ENCODE measurements at regions not wholly inside any gene's neighbourhood (a gene's known extent, or its start where the extent isn't known, plus 50 kb on each side); places are given as distances from the start of the nearest gene placed in this dataset.
A peak's percentile ranks its signal among the peaks of the same experiment; 100 is the strongest.

GRCh38 chr20:10789386-10789785, 115.6 kb upstream of the JAG1 start:
- Histone ChIP-seq H3K9me2 (ENCODE audit: insufficient read depth) (no peaks in the 10 kb centered on the region), H3K4me1 (ENCODE audit: control insufficient read depth in 1 of 2, insufficient read depth in 2 of 2, low read length in 2 of 2) (peaks cover 0 to under 1% of the 10 kb centered on the region in 2 experiments; a peak in 1 of 4 replicates), H3K9ac (ENCODE audit: low read length) (no peak overlapping the region), H3K27me3 (ENCODE audit: insufficient read depth, low read length) (no peaks in the 10 kb centered on the region), H3K4me3 (replicated peaks in 1 of 2; ENCODE audit: low read depth in 1 of 2, low read length in 2 of 2) (no peak overlapping the region), H3K27ac (ENCODE audit: low read depth, low read length) (no peak overlapping the region), H3K9me3 (ENCODE audit: control insufficient read depth in 1 of 2, insufficient read depth in 1 of 2, low read depth in 1 of 2, low read length in 2 of 2) (no peaks in the 10 kb centered on the region), H3K79me2 (ENCODE audit: insufficient read depth, low read length) (no peaks in the 10 kb centered on the region), H2AFZ (ENCODE audit: low read depth, low read length, poor library complexity, severe bottlenecking) (no peak overlapping the region), H3K4me2 (ENCODE audit: low read length) (no peak overlapping the region), H3K36me3 (ENCODE audit: control insufficient read depth in 1 of 2, insufficient read depth in 2 of 2, low read length in 2 of 2) (no peaks in the 10 kb centered on the region), H4K20me1 (ENCODE audit: insufficient read depth) (no peaks in the 10 kb centered on the region)
- TF ChIP-seq ZBTB33 (IDR thresholded peaks at IDR 0.05; ENCODE audit: extremely low read depth, insufficient replicate concordance, low read length), result no peak
- no peak for TF ChIP-seq POLR2AphosphoS5 (IDR thresholded peaks at IDR 0.05; ENCODE audit: low read depth, low read length)
- no peak for TF ChIP-seq ATF3 (IDR thresholded peaks at IDR 0.05)
- TF ChIP-seq ELF1 (IDR thresholded peaks at IDR 0.05; ENCODE audit: borderline replicate concordance, low read depth), result no peak
- TF ChIP-seq ZNF274 (IDR thresholded peaks at IDR 0.05; ENCODE audit: low read depth, low read length), result no peak
- TF ChIP-seq JUND (IDR thresholded peaks at IDR 0.05), result no peak
- no peak for TF ChIP-seq POLR2A (IDR thresholded peaks at IDR 0.05; ENCODE audit: borderline replicate concordance, extremely low read depth, insufficient read depth, insufficient read length)
- no peak for TF ChIP-seq CTCF (IDR thresholded peaks at IDR 0.05 in 2 of 3, conservative IDR thresholded peaks at IDR 0.05 in 1 of 3; ENCODE audit: borderline replicate concordance in 1 of 3, insufficient read depth in 1 of 3, low read depth in 2 of 3, low read length in 2 of 3)
- no peak for TF ChIP-seq EZH2phosphoT487 (IDR thresholded peaks at IDR 0.05; ENCODE audit: borderline replicate concordance)
- TF ChIP-seq SRF (IDR thresholded peaks at IDR 0.05; ENCODE audit: low read depth), result no peak
- TF ChIP-seq CEBPB (IDR thresholded peaks at IDR 0.05; ENCODE audit: low read depth), result no peak
- no peak for TF ChIP-seq SIN3A (IDR thresholded peaks at IDR 0.05; ENCODE audit: low read depth)
- TF ChIP-seq SP1 (IDR thresholded peaks at IDR 0.05; ENCODE audit: low read depth), result no peak
- TF ChIP-seq MAX (IDR thresholded peaks at IDR 0.05), result no peak
- TF ChIP-seq REST (IDR thresholded peaks at IDR 0.05; ENCODE audit: low read depth), result no peak
- no peak for TF ChIP-seq ZFX (IDR thresholded peaks at IDR 0.05)
- no peak for TF ChIP-seq EZH2 (IDR thresholded peaks at IDR 0.05)
- TF ChIP-seq EGR1 (IDR thresholded peaks at IDR 0.05; ENCODE audit: low read depth), result no peak
- TF ChIP-seq FOSL1 (IDR thresholded peaks at IDR 0.05; ENCODE audit: low read depth), result no peak
- no peak for TF ChIP-seq YY1 (IDR thresholded peaks at IDR 0.05; ENCODE audit: extremely low read depth, insufficient replicate concordance, low read depth, low read length)
- intact Hi-C loops (cut with micrococcal nuclease), result no loop called here
- ChIA-PET POLR2A (no interaction called here), CTCF (no interaction called here), RAD21 (ENCODE audit: low non-redundant PET in 1 of 2, low total read pairs in 2 of 2, uncharacterized antibody in 2 of 2, unreplicated experiment in 2 of 2) (no interaction called here)
- DNase-seq (ENCODE audit: low read depth, low spot score) (peak; percentile 3), ATAC-seq (peak; percentile 34; the same call in 1 of the 2 replicates)
- BruUV-seq (replicated peaks), result no TSS peak
